ENCODE measurements at regions not wholly inside any gene's neighbourhood (a gene's known extent, or its start where the extent isn't known, plus 50 kb on each side); places are given as distances from the start of the nearest gene placed in this dataset.

- Histone ChIP-seq H3K4me2 (ENCODE audit: low read length) (no peak overlapping the region), H4K20me1 (ENCODE audit: low read length) (no peaks in the 10 kb centered on the region), H3K9ac (ENCODE audit: low read length) (no peak overlapping the region), H3F3A (ENCODE audit: low read length, unreplicated experiment) (no peaks in the 10 kb centered on the region), H3K36me3 (ENCODE audit: low read depth, low read length) (no peaks in the 10 kb centered on the region), H3K79me2 (ENCODE audit: low read length) (no peaks in the 10 kb centered on the region), H3K27me3 (ENCODE audit: low read length) (no peaks in the 10 kb centered on the region), H3K27ac (ENCODE audit: low read length) (no peak overlapping the region), H3K4me3 (ENCODE audit: low read length) (no peak overlapping the region), H3K9me3 (ENCODE audit: low read length) (no peaks in the 10 kb centered on the region), H2AFZ (ENCODE audit: low read length) (no peak overlapping the region), H3K4me1 (ENCODE audit: insufficient read depth, low read length) (no peaks in the 10 kb centered on the region), H3K9me2 (replicated peaks; ENCODE audit: low read length) (no peaks in the 10 kb centered on the region)
- intact Hi-C loops (cut with micrococcal nuclease) = no loop called here
- no TSS peak for BruUV-seq (replicated peaks)
- ATAC-seq (no peak), DNase-seq (no peak)
- ChIA-PET POLR2A (ENCODE audit: unreplicated experiment) (no interaction called here), CTCF (no interaction called here)
- TF ChIP-seq EZH2phosphoT487 (IDR thresholded peaks at IDR 0.05; ENCODE audit: borderline replicate concordance, low read length) (no peak), CTCF (conservative IDR thresholded peaks at IDR 0.05; ENCODE audit: low read depth, low read length) (no peak), EZH2 (IDR thresholded peaks at IDR 0.05; ENCODE audit: low read length, unreplicated experiment) (no peak)
Observed at GRCh38 chr5:24703934-24704333, 59.2 kb upstream of the CDH10 start.
